IMR-90 (cell line): ENCODE measurements at regions not wholly inside any gene's neighbourhood (a gene's known extent, or its start where the extent isn't known, plus 50 kb on each side); places are given as distances from the start of the nearest gene placed in this dataset.

ENCODE experiments used
- CEBPB ChIP-seq: IDR thresholded peaks from 2 replicates; pipeline ENCODE4 v1.6.1; 2012; ENCODE audit warnings: low read depth, low read length, improper control_type of control experiment
- FOS ChIP-seq: fragments of 150-350 bp; IDR thresholded peaks from 2 replicates; pipeline ENCODE4 v1.6.1; 2016; ENCODE audit warnings: low read depth, low read length

GRCh38 chr3:117476572-117476971, 767.0 kb downstream of the TUSC7 start:
- no peak for TF ChIP-seq CEBPB
- no peak for TF ChIP-seq FOS
